ENCODE measurements at regions not wholly inside any gene's neighbourhood (a gene's known extent, or its start where the extent isn't known, plus 50 kb on each side); places are given as distances from the start of the nearest gene placed in this dataset.

DNA sequence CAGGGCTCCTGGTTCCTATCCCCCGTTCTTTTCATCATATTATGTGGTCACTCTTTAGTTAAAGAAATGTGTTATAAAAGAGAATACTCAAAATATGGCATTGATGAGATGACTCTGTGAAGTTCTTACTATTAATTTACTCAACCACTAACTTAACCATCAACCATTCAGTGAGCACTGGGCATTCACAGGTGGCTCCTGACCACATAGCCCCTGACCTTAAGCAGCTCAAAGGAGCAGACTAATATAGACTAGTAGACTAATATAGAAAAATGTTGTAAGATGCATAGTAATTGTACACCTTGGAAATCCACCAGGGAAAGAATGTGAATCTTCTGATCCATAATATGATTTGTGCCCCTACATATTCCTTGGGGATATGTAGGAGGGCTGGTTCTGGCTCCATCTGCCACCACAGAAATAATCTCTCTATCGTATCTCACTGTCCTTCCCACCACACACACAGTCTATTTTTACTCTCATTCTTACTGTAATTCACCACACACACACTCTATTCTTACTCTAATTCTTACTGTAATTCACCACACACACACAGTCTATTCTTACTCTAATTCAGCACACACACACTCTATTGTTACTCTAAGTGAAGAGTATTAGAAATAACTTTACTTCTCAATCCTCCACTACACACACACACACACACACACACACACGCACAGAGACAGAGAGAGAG, 188.9 kb upstream of the ITGA4 start:
- no peaks in the 10 kb centered on the region for H3K9me3 ChIP-seq
- ATAC-seq (no peak), DNase-seq (no peak)
- intact Hi-C loops (cut with DNase I, micrococcal nuclease): no loop called here
- H3K4me1 ChIP-seq (ENCODE audit: low read depth): no peaks in the 10 kb centered on the region
- TF ChIP-seq, protein P1, sequence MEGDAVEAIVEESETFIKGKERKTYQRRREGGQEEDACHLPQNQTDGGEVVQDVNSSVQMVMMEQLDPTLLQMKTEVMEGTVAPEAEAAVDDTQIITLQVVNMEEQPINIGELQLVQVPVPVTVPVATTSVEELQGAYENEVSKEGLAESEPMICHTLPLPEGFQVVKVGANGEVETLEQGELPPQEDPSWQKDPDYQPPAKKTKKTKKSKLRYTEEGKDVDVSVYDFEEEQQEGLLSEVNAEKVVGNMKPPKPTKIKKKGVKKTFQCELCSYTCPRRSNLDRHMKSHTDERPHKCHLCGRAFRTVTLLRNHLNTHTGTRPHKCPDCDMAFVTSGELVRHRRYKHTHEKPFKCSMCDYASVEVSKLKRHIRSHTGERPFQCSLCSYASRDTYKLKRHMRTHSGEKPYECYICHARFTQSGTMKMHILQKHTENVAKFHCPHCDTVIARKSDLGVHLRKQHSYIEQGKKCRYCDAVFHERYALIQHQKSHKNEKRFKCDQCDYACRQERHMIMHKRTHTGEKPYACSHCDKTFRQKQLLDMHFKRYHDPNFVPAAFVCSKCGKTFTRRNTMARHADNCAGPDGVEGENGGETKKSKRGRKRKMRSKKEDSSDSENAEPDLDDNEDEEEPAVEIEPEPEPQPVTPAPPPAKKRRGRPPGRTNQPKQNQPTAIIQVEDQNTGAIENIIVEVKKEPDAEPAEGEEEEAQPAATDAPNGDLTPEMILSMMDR (IDR thresholded peaks at IDR 0.05): no peak
- no peaks in the 10 kb centered on the region for H3K36me3 ChIP-seq (ENCODE audit: low read depth)
- no peak overlapping the region for H3K4me3 ChIP-seq

DNA sequence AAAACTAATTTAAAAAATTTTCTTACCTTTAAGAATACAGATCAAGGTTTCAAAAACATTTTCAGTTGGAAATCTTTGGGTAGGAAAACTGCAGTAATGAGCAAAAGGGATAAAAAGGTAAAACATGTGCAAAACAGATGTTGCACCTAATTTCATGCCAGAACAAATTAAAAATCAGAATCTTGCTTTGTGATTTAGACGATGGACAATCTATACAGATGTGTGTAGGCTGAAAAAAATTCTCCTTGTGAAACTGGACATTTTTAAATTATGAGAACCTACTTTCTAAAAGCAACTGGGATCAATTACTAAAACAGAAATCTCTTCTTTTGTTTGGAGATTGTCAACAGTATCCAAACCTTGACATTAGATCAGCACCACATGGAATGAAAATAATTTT, 183.2 kb upstream of the ITGA4 start:
- Histone ChIP-seq H3K9me3 (no peaks in the 10 kb centered on the region), H3K4me3 (no peak overlapping the region), H3K4me1 (ENCODE audit: low read depth) (no peaks in the 10 kb centered on the region), H3K36me3 (ENCODE audit: low read depth) (no peaks in the 10 kb centered on the region)
- no peak for ATAC-seq
- no peak for DNase-seq
- TF ChIP-seq, protein P1 (IDR thresholded peaks at IDR 0.05): no peak
- intact Hi-C loops (cut with DNase I, micrococcal nuclease): no loop called here

DNA sequence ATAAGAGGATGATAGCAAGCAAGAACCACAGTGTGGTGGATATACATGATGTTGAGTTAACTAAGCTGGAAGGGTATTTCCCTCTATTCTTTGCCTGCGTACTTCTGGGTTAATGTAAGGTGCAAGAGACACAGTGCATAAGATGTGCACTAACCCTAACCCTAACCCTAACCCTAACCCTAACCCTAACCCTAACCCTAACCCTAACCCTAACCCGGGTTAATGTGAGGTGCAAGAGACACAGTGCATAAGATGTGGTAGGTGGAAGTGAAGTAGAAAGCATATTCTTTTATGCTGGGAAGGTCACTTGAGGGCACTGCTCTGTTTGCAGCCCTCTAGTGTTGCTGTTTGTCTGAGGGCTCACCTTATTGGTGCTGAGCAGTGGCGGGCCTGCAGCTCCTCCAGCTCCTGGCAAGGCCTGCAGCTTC, 181.5 kb upstream of the ITGA4 start:
- intact Hi-C loops (cut with DNase I, micrococcal nuclease): no loop called here
- TF ChIP-seq, protein P1 (IDR thresholded peaks at IDR 0.05): no peak
- no peaks in the 10 kb centered on the region for H3K36me3 ChIP-seq (ENCODE audit: low read depth)
- DNase-seq (peak in 1 of 3 donors; percentile 16), ATAC-seq (peak; percentile 76)
- H3K4me1 ChIP-seq (ENCODE audit: low read depth): no peaks in the 10 kb centered on the region
- no peak overlapping the region for H3K4me3 ChIP-seq
- H3K9me3 ChIP-seq: no peaks in the 10 kb centered on the region

DNA sequence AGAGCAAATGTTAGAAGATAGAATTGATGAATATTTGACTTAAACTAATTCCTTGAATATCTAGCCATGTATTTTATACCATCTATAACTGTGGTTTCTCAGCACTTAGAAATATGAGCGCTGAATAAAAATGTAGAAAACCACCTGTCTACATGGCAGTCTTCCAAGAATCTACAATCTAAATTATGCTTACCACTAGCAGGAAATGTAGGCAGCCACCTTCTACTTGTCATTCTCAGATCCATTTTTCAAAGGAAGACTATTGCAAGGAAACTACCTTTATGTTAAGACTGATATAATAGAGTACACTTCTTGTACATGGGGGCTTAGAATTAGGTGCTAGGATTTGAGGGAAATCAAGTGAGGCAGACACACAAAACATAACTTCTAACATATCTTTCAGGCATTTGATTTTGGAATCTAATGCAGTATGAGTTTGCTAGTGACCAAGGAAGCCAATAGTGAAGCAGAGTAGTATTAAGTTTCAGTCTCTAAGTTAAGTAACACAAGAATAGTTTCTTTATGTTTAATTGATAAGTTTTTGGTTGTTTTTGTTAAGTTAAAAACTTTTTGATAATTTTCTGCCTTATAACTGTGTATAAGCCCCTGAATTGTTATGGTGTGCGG, 175.9 kb upstream of the ITGA4 start:
- Histone ChIP-seq H3K9me3 (no peaks in the 10 kb centered on the region), H3K4me1 (ENCODE audit: low read depth) (no peaks in the 10 kb centered on the region), H3K36me3 (ENCODE audit: low read depth) (no peaks in the 10 kb centered on the region), H3K4me3 (no peak overlapping the region)
- ATAC-seq (peak; percentile 48), DNase-seq (no peak)
- intact Hi-C loops (cut with DNase I, micrococcal nuclease): no loop called here
- TF ChIP-seq, protein P1 (IDR thresholded peaks at IDR 0.05): no peak

DNA sequence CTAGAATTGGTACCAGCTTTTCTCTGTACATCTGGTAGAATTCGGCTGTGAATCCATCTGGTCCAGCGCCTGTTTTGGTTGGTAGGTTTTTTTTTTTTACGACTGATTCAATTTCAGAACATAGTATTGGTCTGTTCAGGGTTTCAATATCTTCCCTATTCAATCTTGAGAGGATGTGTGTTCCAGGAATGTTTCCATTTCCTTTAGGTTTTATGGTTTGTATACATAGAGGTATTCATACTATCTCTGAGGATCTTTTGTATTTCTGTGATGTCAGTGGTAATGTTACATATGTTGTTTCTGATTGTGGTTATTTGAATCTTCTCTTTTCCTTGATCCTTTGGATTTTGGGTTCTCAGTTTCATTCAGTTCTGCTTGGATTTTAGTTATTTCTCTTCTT, 172.1 kb upstream of the ITGA4 start:
- H3K4me3 ChIP-seq: no peak overlapping the region
- no peaks in the 10 kb centered on the region for H3K9me3 ChIP-seq
- TF ChIP-seq, protein P1 (IDR thresholded peaks at IDR 0.05): no peak
- no peaks in the 10 kb centered on the region for H3K36me3 ChIP-seq (ENCODE audit: low read depth)
- no peaks in the 10 kb centered on the region for H3K4me1 ChIP-seq (ENCODE audit: low read depth)
- intact Hi-C loops (cut with DNase I, micrococcal nuclease): no loop called here
- DNase-seq: no peak
- no peak for ATAC-seq

Data from mucosa of descending colon (tissue), 3 donors.